Caco-2 (cell line): ENCODE measurements at regions not wholly inside any gene's neighbourhood (a gene's known extent, or its start where the extent isn't known, plus 50 kb on each side); places are given as distances from the start of the nearest gene placed in this dataset.
A peak's percentile ranks its signal among the peaks of the same experiment; 100 is the strongest.

Source experiments
- BruUV-seq: library from RNA; stranded (reverse); fragments of 400-500 nt; replicated peaks from 2 replicates; lab custom pipeline; 2021; lab: Mats Ljungman, UMichigan
- CTCF ChIA-PET: fragments of 300-600 bp; sonication (Branson Sonifier 250); formaldehyde crosslinking; loops from one replicate; lab custom pipeline; 2022; ENCODE audit warnings: antibody characterized with exemption; lab: Charles Lee
- POLR2A ChIA-PET: fragments of 300-600 bp; sonication (Branson Sonifier 250); formaldehyde crosslinking; loops from one replicate; lab custom pipeline; 2022; ENCODE audit warnings: antibody characterized with exemption; lab: Charles Lee
- DNase-seq, 2 experiments: peaks; one replicate each; pipeline versions ENCODE4 v3.0.0 to v3.0.0-alpha.2; 2020 to 2022
- H3K27me3 ChIP-seq: replicated peaks from 2 replicates; pipeline ENCODE4 v1.6.0; 2011; ENCODE audit warnings: low read length; ENCODE audit not compliant: control insufficient read depth, insufficient read depth
- H3K36me3 ChIP-seq: 2 replicates; pipeline ENCODE4 v1.5.1; 2011; ENCODE audit warnings: low read length; ENCODE audit not compliant: control insufficient read depth, insufficient read depth
- H3K4me1 ChIP-seq: fragments of 250-450 bp; sonication (Bioruptor Pico); 2 replicates; pipeline ENCODE4 v1.5.1; 2020; ENCODE audit warnings: mild to moderate bottlenecking
- H3K4me3 ChIP-seq: 2 replicates; pipeline ENCODE4 v1.5.1; 2011; ENCODE audit warnings: low read depth, mild to moderate bottlenecking, control low read depth, low read length
- H3K9me3 ChIP-seq: fragments of 250-450 bp; sonication (Bioruptor Pico); 2 replicates; pipeline ENCODE4 v1.5.1; 2020; ENCODE audit warnings: mild to moderate bottlenecking, moderate library complexity
- H3K27ac Mint-ChIP-seq: one replicate; pipeline ENCODE4 v1.8.0; 2022; ENCODE audit warnings: mixed read lengths; ENCODE audit not compliant: unreplicated experiment
- H3K27me3 Mint-ChIP-seq: one replicate; pipeline ENCODE4 v1.8.0; 2022; ENCODE audit warnings: mixed read lengths; ENCODE audit not compliant: insufficient read depth, unreplicated experiment
- H3K36me3 Mint-ChIP-seq: one replicate; pipeline ENCODE4 v1.8.0; 2022; ENCODE audit warnings: mild to moderate bottlenecking, mixed read lengths; ENCODE audit not compliant: insufficient read depth, unreplicated experiment
- H3K4me1 Mint-ChIP-seq: one replicate; pipeline ENCODE4 v1.8.0; 2022; ENCODE audit warnings: low read depth, mixed read lengths; ENCODE audit not compliant: unreplicated experiment
- H3K4me3 Mint-ChIP-seq: one replicate; pipeline ENCODE4 v1.8.0; 2022; ENCODE audit warnings: mild to moderate bottlenecking, moderate library complexity, mixed read lengths; ENCODE audit not compliant: unreplicated experiment
- H3K9me3 Mint-ChIP-seq: one replicate; pipeline ENCODE4 v1.8.0; 2022; ENCODE audit warnings: mixed read lengths; ENCODE audit not compliant: unreplicated experiment
- CTCF ChIP-seq, 2 experiments: fragments of 200-600 bp in 1 of 2; IDR thresholded peaks; 1 replicate in 1 of 2; 2 replicates in 1 of 2; pipeline versions ENCODE4 v1.5.1 to v1.8.0; 2011 to 2022; ENCODE audit warnings: antibody characterized with exemption in 1 of 2, control low read depth in 1 of 2, inconsistent platforms in 1 of 2, low read depth in 1 of 2, low read length in 1 of 2, mild to moderate bottlenecking in 1 of 2, moderate library complexity in 1 of 2; ENCODE audit not compliant: insufficient read depth in 1 of 2, severe bottlenecking in 1 of 2, unreplicated experiment in 1 of 2
- intact Hi-C: fragments of 100-400 bp; cut with micrococcal nuclease; formaldehyde crosslinking; loops from one replicate; pipeline ENCODE4 v1.10.0; 2022; ENCODE audit not compliant: unreplicated experiment

DNA sequence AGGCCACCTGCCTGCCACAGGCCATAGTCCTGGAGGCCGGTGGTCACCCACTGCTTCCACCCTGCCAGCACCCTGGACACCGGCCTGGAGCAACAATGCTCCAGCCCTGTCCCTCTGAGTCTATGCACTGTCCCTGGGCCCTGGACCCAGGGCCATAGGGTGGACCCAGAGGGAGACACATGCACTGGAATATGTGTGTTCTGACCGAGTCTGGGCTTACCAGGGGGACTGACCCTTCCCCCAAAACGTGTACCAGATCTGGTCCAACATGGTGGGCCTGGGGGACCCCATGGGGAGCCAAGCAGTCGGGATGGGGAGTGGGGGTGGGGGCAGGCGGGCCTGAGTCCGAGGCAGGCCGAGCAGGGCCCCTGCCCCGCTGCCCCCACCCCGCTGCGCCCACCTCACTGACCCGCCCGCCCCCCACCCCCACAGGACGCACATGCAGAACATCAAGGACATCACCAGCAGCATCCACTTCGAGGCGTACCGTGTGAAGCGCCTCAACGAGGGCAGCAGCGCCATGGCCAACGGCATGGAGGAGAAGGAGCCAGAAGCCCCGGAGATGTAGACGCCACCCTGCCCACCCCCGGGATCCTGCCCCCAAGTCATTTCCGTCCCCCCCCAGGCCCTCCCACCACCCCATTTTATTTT is 357.4 kb downstream of the SEC14L1 start:
- Mint-ChIP-seq H3K36me3 (peaks cover 92% of the 10 kb centered on the region), H3K9me3 (no peaks in the 10 kb centered on the region), H3K4me3 (no peak overlapping the region), H3K4me1 (peaks cover 7% of the 10 kb centered on the region), H3K27me3 (no peaks in the 10 kb centered on the region), H3K27ac (no peak overlapping the region)
- no peak for TF ChIP-seq CTCF (IDR thresholded peaks at IDR 0.05; ENCODE audit: insufficient read depth in 1 of 2, low read depth in 1 of 2, low read length in 1 of 2, severe bottlenecking in 1 of 2, unreplicated experiment in 1 of 2)
- BruUV-seq: no TSS peak
- H3K4me3 ChIP-seq: no peak overlapping the region
- CTCF ChIA-PET: no interaction called here
- intact Hi-C loops: loop anchor here (10.0 kb wide), 1 partner anchor 243 kb away; no protein-coding TSS in a partner anchor
- POLR2A ChIA-PET: no interaction called here
- no peaks in the 10 kb centered on the region for H3K9me3 ChIP-seq
- H3K27me3 ChIP-seq: no peaks in the 10 kb centered on the region
- H3K4me1 ChIP-seq: no peaks in the 10 kb centered on the region
- peak in 1 of 2 experiments; percentile 30 for DNase-seq
- H3K36me3 ChIP-seq: peaks cover 1% of the 10 kb centered on the region

DNA sequence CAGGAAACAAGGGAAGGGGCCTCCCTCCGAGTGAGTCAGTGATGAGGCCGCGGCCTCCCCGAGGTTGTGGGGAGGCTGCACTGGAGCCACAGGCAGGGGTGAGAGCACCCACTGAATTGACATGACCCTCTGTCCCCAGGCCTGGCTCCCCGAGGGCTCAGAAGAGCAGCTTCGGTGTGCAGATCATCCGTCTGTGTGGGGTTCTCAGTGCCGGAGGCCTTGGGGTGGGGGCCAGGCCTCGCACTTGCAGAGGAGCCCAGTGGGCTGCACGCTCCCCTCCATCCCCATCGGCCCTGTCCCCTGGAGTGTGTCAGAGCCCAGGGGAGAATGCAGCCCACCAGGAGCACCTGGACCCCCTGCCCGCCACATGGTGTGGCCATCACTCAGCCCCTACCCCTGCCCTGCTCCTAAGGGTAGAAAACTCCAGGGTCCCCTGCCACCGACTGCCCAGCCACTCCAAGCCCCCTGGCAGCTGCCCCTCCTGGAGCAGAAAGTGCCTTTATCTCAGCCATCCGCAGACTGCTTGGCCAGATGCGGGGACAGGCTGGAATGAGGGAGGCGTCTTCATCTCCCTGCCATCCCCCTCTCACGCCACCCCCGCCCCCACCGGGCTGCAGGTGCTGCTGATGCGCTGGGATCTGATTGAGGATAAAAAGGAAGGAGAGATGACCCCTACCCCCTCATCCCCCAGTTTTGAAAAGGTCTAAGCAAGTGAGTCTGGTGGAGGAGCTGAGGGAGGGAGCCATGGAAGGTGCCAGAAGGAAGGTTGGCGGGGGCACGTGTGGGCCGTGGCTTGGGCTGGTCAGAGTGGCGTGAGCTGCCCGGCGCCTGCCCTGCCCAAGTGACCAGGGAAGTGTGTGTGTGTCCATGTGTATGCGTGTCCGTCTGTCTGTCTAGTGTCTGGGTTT is 358.3 kb downstream of the SEC14L1 start:
- Mint-ChIP-seq H3K36me3 (peaks cover 83% of the 10 kb centered on the region), H3K9me3 (no peaks in the 10 kb centered on the region), H3K4me1 (peaks cover 7% of the 10 kb centered on the region), H3K4me3 (no peak overlapping the region), H3K27me3 (no peaks in the 10 kb centered on the region), H3K27ac (no peak overlapping the region)
- H3K27me3 ChIP-seq: no peaks in the 10 kb centered on the region
- H3K4me1 ChIP-seq: no peaks in the 10 kb centered on the region
- no peak for DNase-seq
- no peak overlapping the region for H3K4me3 ChIP-seq
- no peaks in the 10 kb centered on the region for H3K9me3 ChIP-seq
- ChIA-PET CTCF (no interaction called here), POLR2A (no interaction called here)
- TF ChIP-seq CTCF (IDR thresholded peaks at IDR 0.05; ENCODE audit: insufficient read depth in 1 of 2, low read depth in 1 of 2, low read length in 1 of 2, severe bottlenecking in 1 of 2, unreplicated experiment in 1 of 2): no peak
- intact Hi-C loops: loop anchor here (10.0 kb wide), 1 partner anchor 244 kb away; no protein-coding TSS in a partner anchor
- no TSS peak for BruUV-seq
- peaks cover 1% of the 10 kb centered on the region for H3K36me3 ChIP-seq

GRCh38 chr17:77499699-77500435 is 359.1 kb downstream of the SEC14L1 start:
- intact Hi-C loops: loop anchor here (10.0 kb wide), 1 partner anchor 245 kb away; no protein-coding TSS in a partner anchor
- CTCF ChIA-PET: no interaction called here
- Mint-ChIP-seq H3K27ac (no peak overlapping the region), H3K4me1 (peaks cover 5% of the 10 kb centered on the region), H3K36me3 (peaks cover 75% of the 10 kb centered on the region), H3K9me3 (no peaks in the 10 kb centered on the region), H3K27me3 (no peaks in the 10 kb centered on the region), H3K4me3 (no peak overlapping the region)
- TF ChIP-seq CTCF (IDR thresholded peaks at IDR 0.05; ENCODE audit: insufficient read depth in 1 of 2, low read depth in 1 of 2, low read length in 1 of 2, severe bottlenecking in 1 of 2, unreplicated experiment in 1 of 2): no peak
- DNase-seq: no peak
- peaks cover 1% of the 10 kb centered on the region for H3K36me3 ChIP-seq
- no peaks in the 10 kb centered on the region for H3K9me3 ChIP-seq
- no peak overlapping the region for H3K4me3 ChIP-seq
- TSS peak; percentile 72 for BruUV-seq
- no peaks in the 10 kb centered on the region for H3K4me1 ChIP-seq
- POLR2A ChIA-PET: no interaction called here
- no peaks in the 10 kb centered on the region for H3K27me3 ChIP-seq
